ENCODE measurements at regions not wholly inside any gene's neighbourhood (a gene's known extent, or its start where the extent isn't known, plus 50 kb on each side); places are given as distances from the start of the nearest gene placed in this dataset.

DNA sequence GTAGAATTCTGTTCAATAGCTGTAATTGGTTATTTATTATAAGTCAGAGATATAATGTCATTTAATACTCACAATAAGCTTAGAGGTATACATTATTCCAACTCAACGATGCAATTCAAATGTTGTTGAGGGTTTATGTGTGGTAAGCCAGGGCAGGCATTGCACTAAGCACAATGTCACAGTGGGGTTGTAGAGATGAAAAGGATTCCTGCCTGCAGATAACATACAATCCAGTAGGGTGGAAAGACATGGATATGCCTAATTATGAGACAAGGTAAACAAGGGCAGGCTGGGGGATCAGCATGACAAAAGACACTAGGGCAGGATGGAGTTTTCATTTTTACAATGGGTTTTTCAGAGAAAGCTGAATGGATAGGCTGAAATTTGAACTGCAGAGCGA lies 98.7 kb upstream of the PALM2AKAP2 start:
- POLR2A ChIA-PET (ENCODE audit: partially characterized antibody) = no interaction called here
- H3K79me2 ChIP-seq (ENCODE audit: control insufficient read depth in 1 of 2, insufficient read depth in 2 of 2, low read length in 2 of 2) = no peaks in the 10 kb centered on the region
- TF ChIP-seq SP2 (IDR thresholded peaks at IDR 0.05; ENCODE audit: low read length) (no peak), CHD2 (IDR thresholded peaks at IDR 0.05; ENCODE audit: low read length) (no peak), SP1 (IDR thresholded peaks at IDR 0.05; ENCODE audit: low read depth, low read length) (no peak), RNF2 (IDR thresholded peaks at IDR 0.05; ENCODE audit: borderline replicate concordance, low read depth, low read length, missing control alignments, poor library complexity, severe bottlenecking) (no peak), TCF12 (IDR thresholded peaks at IDR 0.05; ENCODE audit: low read depth, low read length) (no peak), HDAC2 (IDR thresholded peaks at IDR 0.05; ENCODE audit: borderline replicate concordance in 1 of 2, low read depth in 2 of 2, low read length in 2 of 2) (no peak), FOSL1 (IDR thresholded peaks at IDR 0.05; ENCODE audit: insufficient read depth, low read depth, low read length) (no peak), CBX8 (IDR thresholded peaks at IDR 0.05; ENCODE audit: borderline replicate concordance, low read depth, low read length) (no peak), ZNF274 (IDR thresholded peaks at IDR 0.05; ENCODE audit: borderline replicate concordance, extremely low read depth, low read length) (no peak), JUND (IDR thresholded peaks at IDR 0.05; ENCODE audit: low read length) (no peak), GTF2F1 (IDR thresholded peaks at IDR 0.05; ENCODE audit: borderline replicate concordance, low read depth, low read length) (no peak), EZH2 (IDR thresholded peaks at IDR 0.05; ENCODE audit: low read depth, low read length, severe bottlenecking) (no peak), RFX5 (IDR thresholded peaks at IDR 0.05; ENCODE audit: borderline replicate concordance, low read depth, low read length) (no peak), RBBP5 (IDR thresholded peaks at IDR 0.05; ENCODE audit: borderline replicate concordance, low read depth, low read length) (no peak), EGR1 (IDR thresholded peaks at IDR 0.05; ENCODE audit: borderline replicate concordance, low read depth, low read length) (no peak)

More for the DNA sequence above, 98.7 kb upstream of the PALM2AKAP2 start:
- no peak overlapping the region for H4K5ac ChIP-seq (ENCODE audit: insufficient read length, low read depth, low read length)
- H3K79me1 ChIP-seq (ENCODE audit: low read depth, low read length) = no peaks in the 10 kb centered on the region
- 68% methylated on average over 2 of the region's 2 CpGs; no CpG with 5 or more reads in 1 of the 2 experiments for WGBS, 2 experiments (ENCODE audit: extremely low coverage in 1 of 2, insufficient coverage in 1 of 2, insufficient read length in 1 of 2, insufficient replicate concordance in 2 of 2, low coverage in 1 of 2, low lambda C conversion rate in 2 of 2, missing lambda C conversion rate in 1 of 2)
- no peak overlapping the region for H2BK20ac ChIP-seq (ENCODE audit: low read length)
- no peaks in the 10 kb centered on the region for H3K23me2 ChIP-seq (ENCODE audit: low read depth, low read length)
- CTCF ChIA-PET (ENCODE audit: partially characterized antibody) = no interaction called here
- no peak overlapping the region for H3K23ac ChIP-seq (ENCODE audit: insufficient read length)
- no peak overlapping the region for H2BK5ac ChIP-seq (ENCODE audit: low read depth, low read length)
- no peak overlapping the region for H3K56ac ChIP-seq (replicated peaks; ENCODE audit: insufficient read length, low read depth, low read length)
- no peak overlapping the region for H2AK5ac ChIP-seq (ENCODE audit: low read depth, low read length)
- no peak overlapping the region for H2BK120ac ChIP-seq (replicated peaks; ENCODE audit: low read depth, low read length)
- H4K91ac ChIP-seq (replicated peaks; ENCODE audit: insufficient read length, low read length) = no peak overlapping the region
- H3K27ac ChIP-seq (ENCODE audit: low read depth, low read length) = no peak overlapping the region
- H2BK12ac ChIP-seq (ENCODE audit: low read depth, low read length) = no peak overlapping the region
- no peak overlapping the region for H2BK15ac ChIP-seq (ENCODE audit: low read length)
- H4K20me1 ChIP-seq (replicated peaks in 1 of 2; ENCODE audit: control insufficient read depth in 1 of 2, insufficient read depth in 2 of 2, low read length in 2 of 2) = no peaks in the 10 kb centered on the region
- no peak overlapping the region for H3K4ac ChIP-seq (replicated peaks; ENCODE audit: insufficient read length, low read depth, low read length)
- no peaks in the 10 kb centered on the region; a peak in 2 of 8 replicates for H3K36me3 ChIP-seq (ENCODE audit: control insufficient read depth in 2 of 4, insufficient read depth in 4 of 4, low read length in 3 of 4)
- H3K14ac ChIP-seq (ENCODE audit: insufficient read length) = no peak overlapping the region
- DNase-seq (ENCODE audit: low read depth in 1 of 2, low spot score in 2 of 2) (no peak), FAIRE-seq (no peak)
- H3K9me3 ChIP-seq (ENCODE audit: insufficient read depth in 2 of 2, low read depth in 1 of 2, low read length in 1 of 2) = no peaks in the 10 kb centered on the region
- no peak overlapping the region for H3K4me3 ChIP-seq (ENCODE audit: extremely low read depth in 1 of 4, insufficient read depth in 2 of 4, low read depth in 3 of 4, low read length in 4 of 4)
- no peaks in the 10 kb centered on the region for H3K27me3 ChIP-seq (replicated peaks in 1 of 4; ENCODE audit: control insufficient read depth in 3 of 4, extremely low read depth in 1 of 4, insufficient read depth in 3 of 4, low read length in 3 of 4)
- no peak overlapping the region for H3K9ac ChIP-seq (replicated peaks in 1 of 4; ENCODE audit: extremely low read depth in 1 of 4, low read depth in 3 of 4, low read length in 3 of 4)
- peaks cover 0 to 8% (median 1%) of the 10 kb centered on the region in 4 experiments; a peak in 2 of 7 replicates for H3K4me1 ChIP-seq (replicated peaks in 1 of 4; ENCODE audit: control insufficient read depth in 3 of 4, insufficient read depth in 4 of 4, low read length in 3 of 4)
- peak overlapping the region in 1 of 2 experiments; percentile 43; a peak in 3 of 4 replicates for H3K4me2 ChIP-seq (ENCODE audit: insufficient read depth in 1 of 2, low read depth in 2 of 2, low read length in 2 of 2)
- H3K18ac ChIP-seq (ENCODE audit: extremely low read depth, low read length) = no peak overlapping the region
- H2AFZ ChIP-seq (ENCODE audit: low read length) = no peak overlapping the region
- no peak overlapping the region for H4K8ac ChIP-seq (ENCODE audit: extremely low read depth, insufficient read depth, low read length)
